Natural killer cell treated with Interleukin-12 subunit alpha and Interleukin-12 subunit beta and Interleukin-15 and Interleukin-18, amount 100 ng/mL, for 72 hours (primary cell): ENCODE measurements at regions not wholly inside any gene's neighbourhood (a gene's known extent, or its start where the extent isn't known, plus 50 kb on each side); places are given as distances from the start of the nearest gene placed in this dataset.

Experiments used
- ATAC-seq, 2 donors: fragments of 150-1000 bp; cut with Tn5 transposase in 1 of 2; sonication (Bioruptor Pico), chemical (Tn5 transposase) in 1 of 2; 2 replicates each; pipeline ENCODE4 v1.10.0; 2021
- DNase-seq: peaks from one replicate; pipeline ENCODE4 v3.0.0; 2022; ENCODE audit warnings: low spot score
- H3K27ac Mint-ChIP-seq, 2 donors: 1 replicate in 1 of 2; 2 replicates in 1 of 2; pipeline ENCODE4 v1.8.0; 2022; ENCODE audit warnings: mixed read lengths in 2 of 2, mild to moderate bottlenecking in 1 of 2, moderate library complexity in 1 of 2
- H3K27me3 Mint-ChIP-seq, 2 donors: 1 replicate in 1 of 2; 2 replicates in 1 of 2; pipeline ENCODE4 v1.8.0; 2022; ENCODE audit warnings: mixed read lengths in 2 of 2
- H3K36me3 Mint-ChIP-seq: one replicate; pipeline ENCODE4 v1.8.0; 2022; ENCODE audit warnings: mixed read lengths
- H3K4me1 Mint-ChIP-seq, 2 donors: 1 replicate in 1 of 2; 2 replicates in 1 of 2; pipeline ENCODE4 v1.8.0; 2022; ENCODE audit warnings: low read depth in 2 of 2, mixed read lengths in 2 of 2, mild to moderate bottlenecking in 1 of 2
- H3K4me3 Mint-ChIP-seq: one replicate; pipeline ENCODE4 v1.8.0; 2022; ENCODE audit warnings: mixed read lengths
- H3K9me3 Mint-ChIP-seq: 2 replicates; pipeline ENCODE4 v1.8.0; 2022; ENCODE audit warnings: mixed read lengths

- no peaks in the 10 kb centered on the region for H3K36me3 Mint-ChIP-seq
- H3K27me3 Mint-ChIP-seq, result no peaks in the 10 kb centered on the region
- H3K9me3 Mint-ChIP-seq, result peaks cover 16% of the 10 kb centered on the region
- H3K4me3 Mint-ChIP-seq, result no peak overlapping the region
- H3K4me1 Mint-ChIP-seq, result no peaks in the 10 kb centered on the region
- H3K27ac Mint-ChIP-seq, result no peak overlapping the region
- DNase-seq (no peak), ATAC-seq (no peak)
These were observed 207.3 kb downstream of the KIF2B start for GRCh38 chr17:54029986-54030385.

- ATAC-seq (no peak), DNase-seq (no peak)
- H3K4me1 Mint-ChIP-seq, result no peaks in the 10 kb centered on the region
- no peak overlapping the region for H3K4me3 Mint-ChIP-seq
- H3K27ac Mint-ChIP-seq, result no peak overlapping the region
- peaks cover 22% of the 10 kb centered on the region for H3K9me3 Mint-ChIP-seq
- no peaks in the 10 kb centered on the region for H3K27me3 Mint-ChIP-seq
- H3K36me3 Mint-ChIP-seq, result peaks cover 12% of the 10 kb centered on the region
These were observed 223.8 kb downstream of the KIF2B start for GRCh38 chr17:54046570-54046969.

- Mint-ChIP-seq H3K27me3 (no peaks in the 10 kb centered on the region), H3K4me3 (no peak overlapping the region), H3K36me3 (peaks cover 4% of the 10 kb centered on the region), H3K27ac (no peak overlapping the region), H3K9me3 (peaks cover 19% of the 10 kb centered on the region), H3K4me1 (no peaks in the 10 kb centered on the region)
- ATAC-seq (no peak), DNase-seq (no peak)
These were observed 240.9 kb downstream of the KIF2B start for GRCh38 chr17:54063639-54064038.

- no peaks in the 10 kb centered on the region for H3K27me3 Mint-ChIP-seq
These were observed 262.3 kb downstream of the KIF2B start for GRCh38 chr17:54085020-54085419.

GRCh38 chr17:54085934-54086333, 263.2 kb downstream of the KIF2B start:
- H3K36me3 Mint-ChIP-seq, result peaks cover 4% of the 10 kb centered on the region
- H3K27ac Mint-ChIP-seq, result no peak overlapping the region
- H3K4me3 Mint-ChIP-seq, result no peak overlapping the region
- DNase-seq, result no peak
- H3K4me1 Mint-ChIP-seq, result no peaks in the 10 kb centered on the region
- H3K27me3 Mint-ChIP-seq, result no peaks in the 10 kb centered on the region
- peaks cover 42% of the 10 kb centered on the region for H3K9me3 Mint-ChIP-seq
- no peak for ATAC-seq

More at GRCh38 chr17:54085020-54085419, 262.3 kb downstream of the KIF2B start:
- ATAC-seq (no peak), DNase-seq (no peak)
- Mint-ChIP-seq H3K4me3 (no peak overlapping the region), H3K4me1 (no peaks in the 10 kb centered on the region), H3K9me3 (peaks cover 39% of the 10 kb centered on the region), H3K36me3 (peaks cover 4% of the 10 kb centered on the region), H3K27ac (no peak overlapping the region)

GRCh38 chr17:54096216-54096615, 273.5 kb downstream of the KIF2B start:
- no peaks in the 10 kb centered on the region for H3K4me1 Mint-ChIP-seq
- peaks cover 5% of the 10 kb centered on the region for H3K36me3 Mint-ChIP-seq
- H3K27me3 Mint-ChIP-seq, result no peaks in the 10 kb centered on the region
- DNase-seq, result no peak
- peaks cover 15% of the 10 kb centered on the region for H3K9me3 Mint-ChIP-seq
- H3K4me3 Mint-ChIP-seq, result no peak overlapping the region
- no peak for ATAC-seq
- H3K27ac Mint-ChIP-seq, result no peak overlapping the region

GRCh38 chr17:54099221-54099620, 276.5 kb downstream of the KIF2B start:
- no peaks in the 10 kb centered on the region for H3K4me1 Mint-ChIP-seq
- no peak overlapping the region for H3K4me3 Mint-ChIP-seq
- H3K36me3 Mint-ChIP-seq, result peaks cover 4% of the 10 kb centered on the region
- H3K9me3 Mint-ChIP-seq, result peaks cover 10% of the 10 kb centered on the region
- no peak overlapping the region for H3K27ac Mint-ChIP-seq
- ATAC-seq (no peak), DNase-seq (no peak)
- H3K27me3 Mint-ChIP-seq, result no peaks in the 10 kb centered on the region

GRCh38 chr17:54102246-54102645, 279.5 kb downstream of the KIF2B start:
- Mint-ChIP-seq H3K4me1 (no peaks in the 10 kb centered on the region), H3K27me3 (no peaks in the 10 kb centered on the region), H3K36me3 (peaks cover 10% of the 10 kb centered on the region), H3K27ac (no peak overlapping the region), H3K4me3 (no peak overlapping the region), H3K9me3 (peaks cover 15% of the 10 kb centered on the region)
- ATAC-seq (no peak), DNase-seq (no peak)

- ATAC-seq (no peak), DNase-seq (no peak)
- no peaks in the 10 kb centered on the region for H3K27me3 Mint-ChIP-seq
- peaks cover 8% of the 10 kb centered on the region for H3K9me3 Mint-ChIP-seq
- peaks cover 11% of the 10 kb centered on the region for H3K36me3 Mint-ChIP-seq
- H3K4me3 Mint-ChIP-seq, result no peak overlapping the region
- H3K27ac Mint-ChIP-seq, result no peak overlapping the region
- no peaks in the 10 kb centered on the region for H3K4me1 Mint-ChIP-seq
These were observed 288.8 kb downstream of the KIF2B start for GRCh38 chr17:54111576-54111975.

- no peaks in the 10 kb centered on the region for H3K27me3 Mint-ChIP-seq
- peaks cover 13% of the 10 kb centered on the region for H3K9me3 Mint-ChIP-seq
- no peak for DNase-seq
- no peak overlapping the region for H3K4me3 Mint-ChIP-seq
- peaks cover 11% of the 10 kb centered on the region for H3K36me3 Mint-ChIP-seq
- ATAC-seq, result no peak
- H3K27ac Mint-ChIP-seq, result no peak overlapping the region
- H3K4me1 Mint-ChIP-seq, result no peaks in the 10 kb centered on the region
These were observed 294.7 kb downstream of the KIF2B start for GRCh38 chr17:54117452-54117851.

GRCh38 chr17:54124456-54124855, 301.7 kb downstream of the KIF2B start:
- Mint-ChIP-seq H3K4me1 (no peaks in the 10 kb centered on the region), H3K9me3 (peaks cover 19% of the 10 kb centered on the region), H3K27me3 (no peaks in the 10 kb centered on the region), H3K36me3 (peaks cover 20% of the 10 kb centered on the region), H3K27ac (no peak overlapping the region), H3K4me3 (no peak overlapping the region)
- DNase-seq, result no peak
- ATAC-seq, result no peak

GRCh38 chr17:54153423-54153822, 330.7 kb downstream of the KIF2B start:
- DNase-seq (no peak), ATAC-seq (no peak)
- Mint-ChIP-seq H3K4me1 (no peaks in the 10 kb centered on the region), H3K27me3 (no peaks in the 10 kb centered on the region), H3K27ac (no peak overlapping the region), H3K4me3 (no peak overlapping the region), H3K9me3 (peaks cover 19% of the 10 kb centered on the region), H3K36me3 (peaks cover 5% of the 10 kb centered on the region)

GRCh38 chr17:54157542-54157941, 334.8 kb downstream of the KIF2B start:
- H3K36me3 Mint-ChIP-seq, result peaks cover 11% of the 10 kb centered on the region
- H3K27ac Mint-ChIP-seq, result no peak overlapping the region
- DNase-seq (no peak), ATAC-seq (no peak)
- H3K4me3 Mint-ChIP-seq, result no peak overlapping the region
- H3K4me1 Mint-ChIP-seq, result no peaks in the 10 kb centered on the region
- H3K27me3 Mint-ChIP-seq, result no peaks in the 10 kb centered on the region
- H3K9me3 Mint-ChIP-seq, result peaks cover 16% of the 10 kb centered on the region

GRCh38 chr17:54172096-54172984, 349.6 kb downstream of the KIF2B start:
- ATAC-seq, result no peak
- Mint-ChIP-seq H3K9me3 (peaks cover 10% of the 10 kb centered on the region), H3K27ac (no peak overlapping the region), H3K36me3 (no peaks in the 10 kb centered on the region), H3K27me3 (no peaks in the 10 kb centered on the region), H3K4me3 (no peak overlapping the region), H3K4me1 (no peaks in the 10 kb centered on the region)
- DNase-seq, result no peak

- no peak overlapping the region for H3K27ac Mint-ChIP-seq
- no peaks in the 10 kb centered on the region for H3K4me1 Mint-ChIP-seq
- H3K9me3 Mint-ChIP-seq, result peaks cover 7% of the 10 kb centered on the region
- no peaks in the 10 kb centered on the region for H3K36me3 Mint-ChIP-seq
- DNase-seq, result no peak
- H3K4me3 Mint-ChIP-seq, result no peak overlapping the region
- ATAC-seq, result no peak
- no peaks in the 10 kb centered on the region for H3K27me3 Mint-ChIP-seq
These were observed 350.2 kb downstream of the KIF2B start for GRCh38 chr17:54172985-54173316.
